NCI-H524 (cell line): ENCODE measurements at regions not wholly inside any gene's neighbourhood (a gene's known extent, or its start where the extent isn't known, plus 50 kb on each side); places are given as distances from the start of the nearest gene placed in this dataset.
A peak's percentile ranks its signal among the peaks of the same experiment; 100 is the strongest.
"Not testable (repeated sequence)": the region's sequence is repeated elsewhere in the genome, so short reads cannot be mapped to it uniquely, and the experiment has no call there.

Experiments
- DNase-seq, 2 experiments: peaks; one replicate each; lab custom pipeline; 2025; lab: John Stamatoyannopoulos, UW

GRCh38 chr2:47690706-47691325 lies 92.1 kb upstream of the MSH6 start:
- not testable (repeated sequence) for DNase-seq

DNA sequence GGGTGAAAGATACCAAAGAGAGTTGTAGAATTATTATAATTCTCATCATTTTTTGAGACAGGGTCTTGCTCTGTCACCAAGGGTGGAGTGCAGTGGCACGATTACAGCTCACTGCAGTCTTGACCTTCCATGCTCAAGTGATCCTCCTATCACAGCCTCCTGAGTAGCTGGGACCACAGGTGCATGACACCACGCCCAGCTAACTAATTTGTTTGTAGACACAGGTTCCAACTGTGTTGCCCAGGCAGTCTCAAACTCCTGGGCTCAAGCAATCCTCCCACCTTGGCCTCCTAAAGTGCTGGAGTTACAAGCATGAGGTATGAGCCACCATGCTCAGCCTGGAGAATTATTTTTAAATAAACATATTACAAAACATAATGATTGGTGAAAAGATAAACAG lies 92.8 kb upstream of the MSH6 start:
- no peak for DNase-seq

- DNase-seq: not testable (repeated sequence)
These were observed 93.8 kb upstream of the MSH6 start for GRCh38 chr2:47689118-47689517.

GRCh38 chr2:47688561-47688960 lies 94.4 kb upstream of the MSH6 start:
- DNase-seq: peak in 1 of 2 experiments; percentile 9

DNA sequence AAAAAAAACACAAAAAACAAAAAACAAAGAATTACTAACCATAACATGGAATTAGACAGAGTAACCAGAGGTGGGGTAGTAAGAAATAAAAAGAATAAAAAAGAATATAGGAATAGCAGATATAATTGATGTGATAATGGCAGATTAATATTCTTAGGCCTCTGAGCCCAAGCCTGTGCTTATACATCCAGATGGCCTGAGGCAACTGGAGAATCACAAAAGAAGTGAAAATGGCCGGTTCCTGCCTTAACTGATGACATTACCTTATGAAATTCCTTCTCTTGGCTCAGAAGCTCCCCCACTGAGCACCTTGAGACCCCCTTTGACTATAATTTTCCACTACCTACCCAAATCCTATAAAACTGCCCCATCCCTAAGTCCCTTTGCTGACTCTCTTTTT lies 95.1 kb upstream of the MSH6 start:
- DNase-seq: no peak

DNA sequence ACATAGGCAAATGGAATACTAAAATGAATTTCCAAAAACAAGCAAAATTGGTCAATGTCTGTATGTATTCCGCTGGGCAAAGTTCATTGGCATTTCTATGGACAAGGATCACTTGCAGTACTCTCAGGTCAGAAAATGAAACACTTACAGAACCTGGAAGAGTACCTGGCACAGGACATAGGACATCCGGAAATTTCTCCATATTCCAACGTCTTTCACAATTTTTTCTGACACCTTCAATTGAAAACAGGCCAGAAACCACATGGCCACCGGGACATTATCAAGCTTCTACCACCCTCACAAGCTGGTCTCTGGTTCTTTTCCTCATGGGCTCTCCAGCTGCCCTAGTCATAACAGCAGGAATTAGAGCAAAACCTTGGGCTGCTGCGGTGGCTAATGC lies 96.9 kb upstream of the MSH6 start:
- DNase-seq: no peak

DNA sequence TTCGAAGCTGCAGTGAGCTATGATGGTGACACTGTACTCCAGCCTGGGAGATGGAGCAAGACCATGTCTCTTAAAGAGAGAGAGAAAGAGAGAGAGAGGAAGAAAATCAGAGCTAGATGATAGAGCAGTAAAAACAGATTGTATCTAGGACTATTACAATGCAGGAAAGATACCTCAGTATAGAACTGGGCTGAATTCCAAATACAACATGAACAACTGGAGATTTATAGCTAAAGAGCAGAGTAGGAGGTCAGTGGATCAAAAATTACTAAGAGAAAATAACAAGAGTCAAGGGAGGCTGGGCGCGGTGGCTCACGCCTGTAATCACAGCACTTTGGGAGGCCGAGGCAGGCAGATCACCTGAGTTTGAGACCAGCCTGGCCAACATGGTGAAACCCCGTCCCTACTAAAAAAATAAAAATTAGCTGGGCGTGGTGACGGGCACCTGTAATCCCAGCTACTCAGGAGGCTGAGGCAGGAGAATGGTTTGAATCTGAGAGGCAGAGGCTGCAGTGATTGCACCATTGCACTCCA lies 100.7 kb upstream of the MSH6 start:
- DNase-seq: no peak

DNA sequence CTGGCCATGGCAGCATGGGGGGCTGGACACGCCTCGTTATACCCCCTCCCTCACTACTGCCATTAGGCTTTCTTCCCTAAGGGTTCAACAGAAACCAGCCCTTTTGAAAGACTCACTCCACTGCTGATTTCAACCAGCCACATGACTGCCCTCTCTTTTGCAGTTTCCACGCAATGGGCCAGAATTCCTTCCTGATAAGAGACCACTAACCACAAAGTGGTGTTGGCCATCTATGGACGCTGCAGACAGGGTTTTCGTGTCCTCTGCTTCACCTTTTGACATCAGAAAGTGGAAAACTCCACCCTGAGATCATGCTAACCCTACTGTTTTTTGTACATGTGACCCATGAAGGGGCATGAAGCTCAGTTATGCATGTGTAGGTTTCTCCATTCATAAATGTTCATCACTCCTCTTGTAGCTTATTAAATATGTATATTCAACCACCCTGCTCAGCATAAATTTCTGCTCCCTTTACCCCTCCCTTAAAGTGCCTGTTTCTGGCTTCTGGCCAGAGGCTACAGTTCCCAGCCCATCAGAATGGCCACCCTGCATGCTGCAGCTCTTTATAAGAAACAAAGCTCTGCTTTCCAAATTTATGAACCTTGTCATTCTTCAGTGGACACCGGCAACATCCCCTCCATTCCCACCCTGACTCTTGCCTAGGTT lies 105.6 kb upstream of the KCNK12 start:
- DNase-seq: no peak

GRCh38 chr2:47675196-47675825 lies 104.5 kb upstream of the KCNK12 start:
- DNase-seq: no peak

GRCh38 chr2:47666332-47666731 lies 95.5 kb upstream of the KCNK12 start:
- no peak for DNase-seq

DNA sequence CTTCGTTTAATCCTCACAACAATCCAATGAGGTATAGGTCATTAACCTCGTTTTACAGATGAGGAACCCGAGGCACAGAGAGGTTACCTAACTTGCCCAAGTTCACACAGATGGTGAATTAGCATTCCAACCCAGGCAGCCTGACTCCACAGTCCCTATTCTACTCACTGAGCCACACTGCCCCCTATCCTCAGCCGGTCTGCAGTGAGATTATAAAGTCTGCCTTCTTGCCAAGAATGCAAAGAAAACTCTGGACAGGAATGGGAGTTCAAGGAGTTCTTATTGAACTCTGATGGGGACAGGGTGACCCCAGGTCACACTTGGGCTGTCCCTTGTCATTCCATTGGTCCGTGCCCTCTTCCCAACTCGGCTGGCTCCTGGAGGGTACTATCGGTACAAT lies 94.0 kb upstream of the KCNK12 start:
- no peak for DNase-seq

DNA sequence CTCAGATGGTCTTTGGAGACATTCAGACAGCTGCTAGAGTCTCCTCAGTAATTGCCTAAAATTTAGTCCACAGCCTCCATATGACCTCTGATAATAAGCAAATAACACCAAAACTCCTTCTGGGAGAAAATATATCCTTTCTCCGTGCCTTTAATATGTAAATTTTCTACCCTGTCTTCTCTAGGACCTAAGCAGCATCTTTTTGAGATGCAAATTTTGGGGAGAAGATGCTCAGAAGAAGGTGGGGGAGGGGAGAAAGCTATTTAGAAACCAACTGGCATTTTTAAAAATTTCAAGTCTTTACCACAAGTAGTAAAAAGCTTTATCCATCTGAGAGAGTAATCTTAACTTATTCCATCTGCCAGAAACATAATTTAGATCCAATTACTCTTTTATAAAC lies 91.8 kb upstream of the KCNK12 start:
- DNase-seq: peak in 1 of 2 experiments; percentile 21

DNA sequence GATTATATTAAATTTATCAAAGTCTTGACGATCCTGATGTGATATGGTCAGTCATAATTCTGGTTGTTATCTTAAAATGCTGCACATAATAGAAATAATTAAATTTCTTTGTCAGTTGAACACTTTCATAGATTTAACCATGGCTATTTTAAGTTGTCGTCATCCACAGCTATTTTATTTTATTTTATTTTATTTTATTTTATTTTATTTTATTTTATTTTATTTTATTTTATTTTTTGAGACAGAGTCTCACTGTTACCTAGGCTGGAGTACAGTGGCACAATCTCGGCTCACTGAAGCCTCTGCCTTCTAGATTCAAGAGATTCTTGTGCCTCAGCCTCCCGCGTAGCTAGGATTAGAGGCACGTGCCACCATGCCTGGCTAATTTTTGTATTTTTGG lies 90.5 kb upstream of the KCNK12 start:
- DNase-seq: no peak

- no peak for DNase-seq
These were observed 89.4 kb upstream of the KCNK12 start for GRCh38 chr2:47660168-47660567.

- DNase-seq: no peak
These were observed 88.0 kb upstream of the KCNK12 start for GRCh38 chr2:47658646-47659320.

- no peak for DNase-seq
These were observed 87.2 kb upstream of the KCNK12 start for GRCh38 chr2:47657886-47658489.

DNA sequence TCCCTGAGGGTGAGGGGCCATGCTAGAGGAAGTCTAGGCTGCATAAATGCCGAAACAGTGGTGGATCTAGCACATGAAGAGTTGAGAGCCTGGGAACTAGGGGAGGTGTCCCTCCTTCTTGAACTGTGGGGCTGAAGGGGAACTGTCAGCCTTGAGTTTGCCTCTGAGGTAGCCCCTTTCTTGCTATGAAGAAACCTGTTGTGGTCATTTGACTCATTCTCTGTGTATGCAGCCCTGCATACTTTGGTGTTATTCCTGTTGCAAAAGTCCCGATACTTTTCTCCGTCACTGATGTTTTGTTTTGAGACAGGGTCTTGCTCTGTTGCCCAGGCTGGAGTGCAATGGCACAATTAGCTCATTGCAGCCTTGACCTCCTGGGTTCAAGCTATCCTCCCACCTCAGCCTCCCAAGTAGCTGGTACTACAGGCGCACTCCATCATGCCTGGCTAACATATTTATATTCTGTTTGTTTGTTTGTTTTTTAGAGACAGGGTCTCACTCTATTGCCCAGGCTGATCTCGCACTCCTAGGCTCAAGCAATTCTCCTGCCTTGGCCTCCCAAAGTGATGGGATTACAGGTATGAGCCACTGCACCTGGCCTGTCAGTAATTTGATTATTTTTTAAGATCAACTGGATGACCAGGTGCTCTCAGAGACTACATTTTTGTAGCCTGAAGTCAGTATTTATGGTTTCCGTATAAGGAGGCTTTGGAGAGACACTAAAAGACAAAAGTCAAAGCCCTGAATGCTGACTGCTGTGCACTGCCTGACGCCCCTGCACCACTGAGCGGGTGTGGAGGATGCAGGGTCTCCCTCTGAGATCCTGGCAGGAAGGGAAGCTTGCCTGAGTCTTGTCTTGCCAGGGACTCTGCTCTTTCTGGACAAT lies 86.2 kb upstream of the KCNK12 start:
- no peak for DNase-seq

DNA sequence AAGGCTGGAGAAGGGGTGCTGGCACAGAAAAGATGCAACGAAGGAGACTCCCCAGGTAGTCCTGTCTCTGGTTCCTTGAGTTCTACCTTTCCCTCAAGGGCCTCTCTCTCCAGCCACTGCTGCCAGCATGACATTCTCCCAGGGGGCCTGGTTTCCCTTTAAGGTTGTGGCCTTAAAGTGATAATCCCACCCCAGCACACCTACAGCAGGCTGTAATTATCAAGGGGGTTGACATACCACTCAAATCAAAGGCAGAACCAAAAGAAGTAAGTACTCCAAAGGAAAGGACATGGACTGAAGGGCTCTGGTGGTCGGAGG lies 84.7 kb upstream of the KCNK12 start:
- DNase-seq: no peak

- DNase-seq: no peak
These were observed 84.2 kb upstream of the KCNK12 start for GRCh38 chr2:47654790-47655562.

DNA sequence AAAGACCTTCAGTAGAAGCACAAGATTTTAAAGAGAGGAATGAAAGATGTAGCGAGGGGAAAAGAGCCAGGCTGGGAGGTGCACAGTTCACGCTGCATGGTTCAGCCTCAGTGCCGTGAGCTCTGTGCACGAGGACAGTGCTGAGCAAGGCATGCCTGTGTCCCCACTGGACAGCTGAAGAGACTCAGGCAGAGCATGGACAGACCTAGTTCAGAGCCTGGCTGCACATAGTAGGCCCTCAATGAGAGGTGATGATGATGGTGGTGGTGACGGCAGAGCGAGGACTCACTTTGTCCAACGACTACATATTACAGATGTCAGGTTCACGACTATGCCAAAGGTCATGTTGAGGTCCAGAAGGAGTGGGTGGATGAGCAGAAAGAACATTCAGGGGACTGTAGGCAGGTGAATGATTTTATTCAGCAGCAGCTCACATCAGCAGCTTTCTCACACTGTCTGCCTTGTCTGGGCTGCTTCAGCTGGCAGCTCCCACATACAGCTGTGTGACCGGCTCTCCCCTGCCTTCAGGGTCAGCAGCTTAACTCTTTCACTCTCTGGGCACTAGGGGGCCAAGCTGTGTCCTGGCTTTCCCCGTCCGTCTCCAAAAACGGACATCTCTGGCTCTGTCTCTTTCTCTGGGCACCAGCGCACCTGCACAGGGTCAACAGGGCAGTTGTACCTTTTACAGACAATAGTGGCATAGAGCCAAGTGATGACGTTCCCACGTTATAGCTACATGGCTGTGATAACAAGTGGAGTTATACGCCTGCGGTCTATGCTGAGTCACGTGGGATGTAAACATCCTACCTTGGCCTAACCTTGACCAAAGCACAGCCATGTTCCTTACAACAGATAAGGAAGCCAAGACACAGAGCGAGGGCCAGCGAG lies 83.4 kb upstream of the KCNK12 start:
- no peak for DNase-seq
